ENCODE measurements at regions not wholly inside any gene's neighbourhood (a gene's known extent, or its start where the extent isn't known, plus 50 kb on each side); places are given as distances from the start of the nearest gene placed in this dataset.

- Histone ChIP-seq H3K36me3 (ENCODE audit: control insufficient read depth, insufficient read depth, low read length) (no peaks in the 10 kb centered on the region), H3K27ac (ENCODE audit: low read length) (peak overlapping the region; percentile 98), H3K27me3 (ENCODE audit: control insufficient read depth, insufficient read depth, low read length) (no peaks in the 10 kb centered on the region), H3K4me1 (ENCODE audit: control insufficient read depth, insufficient read depth, low read length) (peaks cover 24% of the 10 kb centered on the region), H3K4me3 (ENCODE audit: low read depth in 2 of 2, low read length in 2 of 2) (peak overlapping the region in 1 of 2 experiments; percentile 6; a peak in 3 of 4 replicates), H3K9me3 (ENCODE audit: control insufficient read depth, insufficient read depth, low read depth, low read length) (no peaks in the 10 kb centered on the region)
- no TSS peak for BruUV-seq (replicated peaks)
- POLR2A ChIA-PET: interaction anchor here (0.6 kb wide), 1 partner anchor 87 kb away, joined by 3 read pairs; no protein-coding TSS in a partner anchor
- DNase-seq (ENCODE audit: low read depth, low spot score): peak; percentile 99
- in situ Hi-C loops (cut with HindIII; ENCODE audit: low pct_unique_long_range_greater_than_20kb, low sequenced_read_pairs) (no loop called here), intact Hi-C loops (cut with micrococcal nuclease; ENCODE audit: unreplicated experiment) (no loop called here)
- no peak for TF ChIP-seq SIN3A (IDR thresholded peaks at IDR 0.05; ENCODE audit: borderline replicate concordance, insufficient read depth, low read depth, low read length)
- TF ChIP-seq, protein P1, sequence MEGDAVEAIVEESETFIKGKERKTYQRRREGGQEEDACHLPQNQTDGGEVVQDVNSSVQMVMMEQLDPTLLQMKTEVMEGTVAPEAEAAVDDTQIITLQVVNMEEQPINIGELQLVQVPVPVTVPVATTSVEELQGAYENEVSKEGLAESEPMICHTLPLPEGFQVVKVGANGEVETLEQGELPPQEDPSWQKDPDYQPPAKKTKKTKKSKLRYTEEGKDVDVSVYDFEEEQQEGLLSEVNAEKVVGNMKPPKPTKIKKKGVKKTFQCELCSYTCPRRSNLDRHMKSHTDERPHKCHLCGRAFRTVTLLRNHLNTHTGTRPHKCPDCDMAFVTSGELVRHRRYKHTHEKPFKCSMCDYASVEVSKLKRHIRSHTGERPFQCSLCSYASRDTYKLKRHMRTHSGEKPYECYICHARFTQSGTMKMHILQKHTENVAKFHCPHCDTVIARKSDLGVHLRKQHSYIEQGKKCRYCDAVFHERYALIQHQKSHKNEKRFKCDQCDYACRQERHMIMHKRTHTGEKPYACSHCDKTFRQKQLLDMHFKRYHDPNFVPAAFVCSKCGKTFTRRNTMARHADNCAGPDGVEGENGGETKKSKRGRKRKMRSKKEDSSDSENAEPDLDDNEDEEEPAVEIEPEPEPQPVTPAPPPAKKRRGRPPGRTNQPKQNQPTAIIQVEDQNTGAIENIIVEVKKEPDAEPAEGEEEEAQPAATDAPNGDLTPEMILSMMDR (IDR thresholded peaks at IDR 0.05): no peak
- TF ChIP-seq REST (IDR thresholded peaks at IDR 0.05; ENCODE audit: insufficient read depth in 1 of 2, low read depth in 2 of 2, low read length in 1 of 2): no peak
- TF ChIP-seq POLR2AphosphoS5 (IDR thresholded peaks at IDR 0.05; ENCODE audit: low read depth, low read length): peak; percentile 62; the same call in 1 of the 2 replicates
- ATAC-seq: peak; percentile 95
- CTCF ChIA-PET: no interaction called here
Observed at GRCh38 chr7:155951554-155952158, 139.4 kb upstream of the SHH start.

GRCh38 chr7:155950898-155951553, 138.8 kb upstream of the SHH start:
- in situ Hi-C loops (cut with HindIII; ENCODE audit: low pct_unique_long_range_greater_than_20kb, low sequenced_read_pairs): no loop called here
- intact Hi-C loops (cut with micrococcal nuclease; ENCODE audit: unreplicated experiment): no loop called here
- DNase-seq (ENCODE audit: low read depth, low spot score): no peak
- POLR2A ChIA-PET: interaction anchor here (0.6 kb wide), 1 partner anchor 87 kb away, joined by 3 read pairs; no protein-coding TSS in a partner anchor
- peak; percentile 40 for ATAC-seq
- CTCF ChIA-PET: no interaction called here
- Histone ChIP-seq H3K4me1 (ENCODE audit: control insufficient read depth, insufficient read depth, low read length) (peaks cover 24% of the 10 kb centered on the region), H3K9me3 (ENCODE audit: control insufficient read depth, insufficient read depth, low read depth, low read length) (no peaks in the 10 kb centered on the region), H3K36me3 (ENCODE audit: control insufficient read depth, insufficient read depth, low read length) (no peaks in the 10 kb centered on the region), H3K27ac (ENCODE audit: low read length) (peak overlapping the region; percentile 98), H3K4me3 (ENCODE audit: low read depth in 2 of 2, low read length in 2 of 2) (peak overlapping the region in 1 of 2 experiments; percentile 6; a peak in 3 of 4 replicates), H3K27me3 (ENCODE audit: control insufficient read depth, insufficient read depth, low read length) (no peaks in the 10 kb centered on the region)
- no TSS peak for BruUV-seq (replicated peaks)
- TF ChIP-seq TCF7L2 (IDR thresholded peaks at IDR 0.05; ENCODE audit: low read depth, low read length) (no peak), POLR2AphosphoS5 (IDR thresholded peaks at IDR 0.05; ENCODE audit: low read depth, low read length) (no peak), REST (IDR thresholded peaks at IDR 0.05; ENCODE audit: insufficient read depth in 1 of 2, low read depth in 2 of 2, low read length in 1 of 2) (no peak), SIN3A (IDR thresholded peaks at IDR 0.05; ENCODE audit: borderline replicate concordance, insufficient read depth, low read depth, low read length) (no peak)
- TF ChIP-seq, protein P1 (IDR thresholded peaks at IDR 0.05): no peak

All from Panc1 (cell line).